ENCODE measurements at regions not wholly inside any gene's neighbourhood (a gene's known extent, or its start where the extent isn't known, plus 50 kb on each side); places are given as distances from the start of the nearest gene placed in this dataset.

DNA sequence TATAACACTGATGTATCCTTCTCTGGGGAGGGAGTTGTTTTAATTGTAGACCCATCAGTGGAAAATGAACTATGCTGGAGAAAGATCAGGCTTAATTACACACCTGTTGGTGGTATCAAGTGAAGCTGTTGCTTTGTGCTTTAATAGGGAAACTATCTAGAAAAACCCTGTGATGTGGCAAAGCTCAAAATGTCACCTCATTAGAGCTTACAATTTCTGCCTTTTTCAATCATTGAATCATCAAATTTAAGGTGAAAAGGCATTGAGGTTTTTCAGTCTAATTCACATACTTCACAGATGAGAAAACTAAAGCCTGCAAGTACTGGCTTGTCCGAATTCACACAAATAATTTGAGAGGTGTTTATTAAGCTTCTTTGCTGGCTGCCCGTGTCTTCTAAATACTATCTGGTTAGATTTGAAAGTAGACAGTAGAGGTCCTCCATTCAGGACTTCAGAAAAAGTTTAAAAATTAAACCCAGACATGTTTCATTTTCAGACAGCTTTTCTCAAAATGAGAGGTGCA, 143.3 kb upstream of the MAP3K7 start:
- Histone ChIP-seq H3K79me1 (ENCODE audit: insufficient read depth, low read depth, low read length, poor library complexity, severe bottlenecking) (no peaks in the 10 kb centered on the region), H3K4me1 (ENCODE audit: insufficient read depth, low read length) (no peaks in the 10 kb centered on the region), H3K23me2 (ENCODE audit: insufficient read length, low read depth, low read length, poor library complexity, severe bottlenecking) (no peaks in the 10 kb centered on the region), H3T11ph (ENCODE audit: low read length) (no peak overlapping the region), H2BK15ac (ENCODE audit: low read depth, low read length) (no peak overlapping the region), H3K18ac (ENCODE audit: insufficient read length, low read depth, low read length) (no peak overlapping the region), H4K91ac (ENCODE audit: insufficient read length, low read depth, low read length) (no peak overlapping the region), H3K23ac (ENCODE audit: insufficient read length, low read depth, low read length) (no peak overlapping the region), H3K14ac (ENCODE audit: insufficient read depth, low read length) (no peak overlapping the region), H2BK120ac (ENCODE audit: low read depth, low read length, poor library complexity, severe bottlenecking) (no peak overlapping the region), H3K4ac (ENCODE audit: low read depth, low read length) (no peak overlapping the region), H2BK20ac (ENCODE audit: low read depth, low read length, poor library complexity, severe bottlenecking) (no peak overlapping the region), H3K79me2 (ENCODE audit: insufficient read depth, low read length) (no peaks in the 10 kb centered on the region), H3K56ac (ENCODE audit: insufficient read length, low read depth, low read length) (no peak overlapping the region), H3K27me3 (ENCODE audit: insufficient read depth, low read length) (no peaks in the 10 kb centered on the region), H2BK5ac (ENCODE audit: insufficient read length, low read length) (no peak overlapping the region), H4K5ac (ENCODE audit: insufficient read length, low read depth, low read length) (no peak overlapping the region), H2AK5ac (ENCODE audit: insufficient read length, low read length) (no peak overlapping the region), H2BK12ac (ENCODE audit: insufficient read length, low read depth, low read length) (no peak overlapping the region), H4K20me1 (ENCODE audit: control insufficient read depth, insufficient read depth, insufficient read length) (no peaks in the 10 kb centered on the region), H3K9ac (ENCODE audit: extremely low read depth, insufficient read length, low read length) (no peak overlapping the region), H2AFZ (ENCODE audit: low read length) (no peak overlapping the region), H3K27ac (ENCODE audit: insufficient read length, low read depth, low read length) (no peak overlapping the region), H4K8ac (replicated peaks; ENCODE audit: insufficient read length, low read depth, low read length) (no peak overlapping the region), H3K4me2 (ENCODE audit: insufficient read depth, insufficient read length, low read length) (no peak overlapping the region), H3K9me3 (ENCODE audit: control insufficient read depth, low read depth, low read length) (no peaks in the 10 kb centered on the region)
- WGBS (ENCODE audit: extremely low coverage, insufficient read length, low lambda C conversion rate), result no CpG with 5 or more reads among the region's 2 CpGs
- Mint-ChIP-seq H3K27ac (no peak overlapping the region), H3K36me3 (ENCODE audit: insufficient read depth in 1 of 3, low read depth in 3 of 3) (peaks cover 5 to 11% (median 7%) of the 10 kb centered on the region in 3 experiments; a peak in 5 of 7 replicates), H3K27me3 (ENCODE audit: low read depth) (no peaks in the 10 kb centered on the region), H3K9me3 (peaks cover 11% of the 10 kb centered on the region in 2 experiments), H3K4me1 (peaks cover 3 to 6% of the 10 kb centered on the region in 2 experiments; a peak in 3 of 4 replicates), H3K4me3 (no peak overlapping the region)
- DNase-seq, result no peak
- TF ChIP-seq, protein P1, sequence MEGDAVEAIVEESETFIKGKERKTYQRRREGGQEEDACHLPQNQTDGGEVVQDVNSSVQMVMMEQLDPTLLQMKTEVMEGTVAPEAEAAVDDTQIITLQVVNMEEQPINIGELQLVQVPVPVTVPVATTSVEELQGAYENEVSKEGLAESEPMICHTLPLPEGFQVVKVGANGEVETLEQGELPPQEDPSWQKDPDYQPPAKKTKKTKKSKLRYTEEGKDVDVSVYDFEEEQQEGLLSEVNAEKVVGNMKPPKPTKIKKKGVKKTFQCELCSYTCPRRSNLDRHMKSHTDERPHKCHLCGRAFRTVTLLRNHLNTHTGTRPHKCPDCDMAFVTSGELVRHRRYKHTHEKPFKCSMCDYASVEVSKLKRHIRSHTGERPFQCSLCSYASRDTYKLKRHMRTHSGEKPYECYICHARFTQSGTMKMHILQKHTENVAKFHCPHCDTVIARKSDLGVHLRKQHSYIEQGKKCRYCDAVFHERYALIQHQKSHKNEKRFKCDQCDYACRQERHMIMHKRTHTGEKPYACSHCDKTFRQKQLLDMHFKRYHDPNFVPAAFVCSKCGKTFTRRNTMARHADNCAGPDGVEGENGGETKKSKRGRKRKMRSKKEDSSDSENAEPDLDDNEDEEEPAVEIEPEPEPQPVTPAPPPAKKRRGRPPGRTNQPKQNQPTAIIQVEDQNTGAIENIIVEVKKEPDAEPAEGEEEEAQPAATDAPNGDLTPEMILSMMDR (conservative IDR thresholded peaks at IDR 0.05), result no peak

All from H9 (cell line).